Epithelial cell of prostate (primary cell): ENCODE measurements at regions not wholly inside any gene's neighbourhood (a gene's known extent, or its start where the extent isn't known, plus 50 kb on each side); places are given as distances from the start of the nearest gene placed in this dataset.

ENCODE experiments used
- DNase-seq: peaks from one replicate; pipeline ENCODE4 v3.0.0-alpha.2; 2011; ENCODE audit warnings: low read depth, low spot score
- H3K27ac ChIP-seq: fragments of 450-650 bp; 2 replicates; pipeline ENCODE4 v1.5.1; 2017; ENCODE audit warnings: mild to moderate bottlenecking

DNA sequence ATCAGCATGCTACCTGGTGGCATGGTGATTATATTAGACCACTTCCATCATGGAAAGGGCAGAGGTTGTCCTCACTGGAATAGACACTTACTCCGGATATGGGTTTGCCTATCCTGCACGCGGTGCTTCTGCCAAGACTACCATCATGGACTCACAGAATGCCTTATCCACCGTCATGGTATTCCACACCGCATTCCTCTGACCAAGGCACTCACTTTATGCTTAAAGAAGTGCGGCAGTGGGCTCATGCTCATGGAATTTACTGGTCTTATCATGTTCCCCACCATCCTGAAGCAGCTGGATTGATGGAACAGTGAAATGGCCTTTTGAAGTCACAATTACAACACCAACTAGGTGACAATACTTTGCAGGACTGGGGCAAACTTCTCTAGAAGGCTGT is 109.2 kb upstream of the DRD2 start:
- no peak for DNase-seq
- H3K27ac ChIP-seq = no peak overlapping the region

DNA sequence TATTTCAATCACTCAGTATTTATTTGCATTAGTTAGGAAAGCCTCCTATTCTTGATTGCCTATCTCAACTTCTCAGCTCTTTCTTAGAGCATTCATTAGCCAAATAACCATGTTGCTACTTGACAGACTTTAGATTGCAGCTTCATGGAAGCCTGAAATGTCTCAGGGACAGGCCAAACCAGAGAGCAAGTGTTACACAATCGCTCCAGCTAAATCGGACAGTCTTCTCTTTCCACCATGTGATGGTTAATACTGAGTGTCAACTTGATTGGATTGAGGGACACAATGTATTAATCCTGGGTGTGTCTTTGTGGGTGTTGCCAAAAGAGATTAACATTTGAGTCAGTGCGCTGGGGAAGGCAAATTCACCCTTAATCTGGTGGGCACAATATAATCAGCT is 106.5 kb upstream of the DRD2 start:
- no peak overlapping the region for H3K27ac ChIP-seq
- DNase-seq = no peak

DNA sequence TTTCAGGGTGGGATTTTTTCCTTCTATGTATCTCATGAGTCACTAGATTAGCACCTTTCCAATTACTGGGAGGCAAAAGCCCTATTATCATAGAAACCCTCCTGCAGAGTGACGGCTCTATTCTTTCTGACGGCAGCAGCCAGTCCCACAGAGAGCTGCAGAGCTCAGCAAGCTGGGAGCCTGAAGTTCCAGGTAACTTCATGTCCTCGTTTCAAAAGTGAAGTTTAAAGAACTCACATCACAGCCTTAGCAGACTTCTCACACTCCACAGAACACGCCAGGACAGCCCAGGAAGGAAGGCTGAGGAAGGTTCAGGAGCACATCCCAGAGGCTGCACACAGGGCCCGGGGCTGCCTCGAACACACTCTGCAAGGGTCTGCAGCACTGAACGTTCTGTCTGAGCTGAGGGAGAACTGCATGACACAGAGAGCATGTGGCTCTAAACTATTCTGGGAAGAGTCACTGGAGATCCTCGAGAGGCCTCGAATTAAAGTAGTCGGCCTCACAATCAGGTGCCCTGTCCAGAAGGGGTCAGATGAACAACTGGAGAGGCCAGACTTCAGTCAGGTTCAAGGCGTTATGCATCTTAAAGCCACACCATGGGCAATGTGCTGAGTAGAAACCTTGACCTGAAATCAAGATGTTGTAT is 104.2 kb upstream of the DRD2 start:
- H3K27ac ChIP-seq = no peak overlapping the region

DNA sequence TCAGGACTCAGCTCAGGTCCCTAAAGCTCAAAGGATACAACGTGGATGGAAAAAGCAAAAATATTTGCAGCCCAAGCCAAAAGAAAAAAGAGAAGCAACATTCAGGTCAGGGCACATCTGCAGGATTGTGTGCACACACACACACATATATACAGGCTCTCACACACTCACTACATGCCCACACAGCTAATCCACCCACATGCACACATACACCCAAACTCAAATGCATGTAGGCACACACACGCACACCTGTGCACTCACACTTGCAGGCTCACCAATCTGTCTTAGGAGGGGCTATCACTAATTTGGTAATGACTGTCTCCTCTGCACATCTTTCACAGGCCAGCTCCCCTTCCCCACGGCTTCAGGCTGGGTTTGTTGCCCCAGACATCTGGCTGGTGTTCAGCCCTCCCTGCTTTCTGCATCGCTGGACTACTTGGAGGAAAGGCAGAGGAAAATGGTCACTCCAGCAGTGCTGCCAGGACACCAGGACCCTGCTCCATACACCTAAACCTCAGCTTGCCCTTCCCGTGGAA is 103.6 kb upstream of the DRD2 start:
- H3K27ac ChIP-seq = no peak overlapping the region
- no peak for DNase-seq

More for the DNA sequence above, 104.2 kb upstream of the DRD2 start:
- DNase-seq = no peak

DNA sequence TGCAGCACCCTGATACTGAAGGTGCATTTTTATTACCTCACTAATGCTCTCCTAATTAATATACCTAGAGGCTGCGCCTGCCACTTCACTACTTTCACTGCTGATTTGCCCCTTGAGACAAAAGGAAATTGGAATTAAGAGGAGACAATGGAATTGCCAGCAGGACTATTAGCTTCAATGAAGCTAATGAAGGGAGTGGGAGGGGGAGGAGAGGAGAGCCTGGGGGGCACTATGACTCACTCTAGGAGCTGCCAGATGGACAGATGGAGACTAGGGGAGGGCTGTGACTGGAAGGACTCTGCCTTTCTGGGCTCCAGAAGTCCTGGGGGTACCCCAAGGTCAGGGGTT is 102.8 kb upstream of the DRD2 start:
- H3K27ac ChIP-seq = no peak overlapping the region
- no peak for DNase-seq

DNA sequence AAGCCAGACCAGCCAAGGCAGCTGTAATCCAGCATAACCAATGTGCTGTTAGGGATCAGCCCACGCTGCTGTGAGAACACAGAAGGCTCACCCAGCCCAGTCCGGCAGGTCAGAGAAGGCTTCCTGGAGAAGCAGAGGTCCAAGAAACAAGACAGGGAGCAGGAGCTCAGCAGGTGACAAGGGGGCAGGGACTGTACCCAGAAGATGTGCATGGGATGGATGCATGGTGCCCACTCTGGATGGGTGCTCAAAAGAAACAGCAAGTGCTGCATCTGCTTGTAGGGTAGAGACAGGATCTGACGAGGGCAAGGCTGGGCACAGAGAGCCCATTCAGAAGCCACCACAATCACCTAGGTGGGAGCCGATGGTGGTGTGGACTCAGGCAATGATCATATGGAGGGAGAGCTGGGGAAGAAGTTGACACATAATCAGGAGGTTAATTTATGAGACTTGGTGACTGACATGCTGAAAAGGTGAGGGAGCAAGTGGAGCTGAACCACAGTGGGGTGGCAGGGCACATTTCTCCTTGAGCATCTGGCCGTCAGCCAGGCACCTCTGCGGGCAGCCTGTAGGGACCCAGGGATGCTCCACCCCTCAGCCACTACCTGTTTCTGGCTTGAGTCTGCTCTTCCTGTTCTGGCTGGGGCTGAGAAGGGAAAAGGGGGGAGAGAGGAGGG is 102.3 kb upstream of the DRD2 start:
- no peak overlapping the region for H3K27ac ChIP-seq
- DNase-seq = no peak

DNA sequence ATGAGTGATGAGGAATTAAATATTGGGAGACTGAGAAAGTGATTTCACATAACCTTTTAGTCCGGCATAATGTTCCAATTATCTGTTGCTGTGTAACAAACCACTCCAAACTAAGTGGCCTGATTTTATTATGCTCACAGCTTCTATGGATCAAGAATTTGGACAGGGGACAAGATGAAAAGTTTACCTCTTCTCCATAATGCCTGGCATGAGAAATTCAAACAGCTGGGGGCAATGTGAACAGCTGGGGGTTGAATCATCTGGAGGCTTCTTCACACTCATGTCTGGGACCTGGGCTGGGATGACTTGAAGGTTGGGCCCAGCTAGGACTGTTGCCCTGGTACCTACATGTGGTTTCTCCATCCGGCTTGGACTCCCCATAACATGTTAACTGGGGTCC is 99.4 kb upstream of the DRD2 start:
- no peak for DNase-seq
- H3K27ac ChIP-seq = no peak overlapping the region

DNA sequence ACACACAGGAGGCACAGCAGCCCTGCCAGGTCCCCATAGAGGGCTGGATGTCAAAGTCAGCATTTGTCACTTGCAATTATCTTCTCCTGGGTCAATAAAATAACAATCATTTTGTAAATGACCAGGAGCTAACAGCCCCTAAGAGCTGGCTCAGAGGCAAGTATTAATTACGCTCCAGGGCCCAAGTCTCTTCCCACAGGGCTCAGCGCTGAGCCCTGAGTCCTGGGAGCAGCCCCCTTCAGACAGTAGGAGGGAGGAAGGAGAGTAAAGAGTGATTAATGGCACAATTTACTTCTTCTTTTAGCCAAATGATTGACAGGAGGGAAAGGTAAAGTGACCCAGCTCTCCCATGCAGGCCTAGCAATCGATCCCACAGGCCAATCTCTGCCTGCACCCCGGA is 99.0 kb upstream of the DRD2 start:
- H3K27ac ChIP-seq = no peak overlapping the region
- no peak for DNase-seq

DNA sequence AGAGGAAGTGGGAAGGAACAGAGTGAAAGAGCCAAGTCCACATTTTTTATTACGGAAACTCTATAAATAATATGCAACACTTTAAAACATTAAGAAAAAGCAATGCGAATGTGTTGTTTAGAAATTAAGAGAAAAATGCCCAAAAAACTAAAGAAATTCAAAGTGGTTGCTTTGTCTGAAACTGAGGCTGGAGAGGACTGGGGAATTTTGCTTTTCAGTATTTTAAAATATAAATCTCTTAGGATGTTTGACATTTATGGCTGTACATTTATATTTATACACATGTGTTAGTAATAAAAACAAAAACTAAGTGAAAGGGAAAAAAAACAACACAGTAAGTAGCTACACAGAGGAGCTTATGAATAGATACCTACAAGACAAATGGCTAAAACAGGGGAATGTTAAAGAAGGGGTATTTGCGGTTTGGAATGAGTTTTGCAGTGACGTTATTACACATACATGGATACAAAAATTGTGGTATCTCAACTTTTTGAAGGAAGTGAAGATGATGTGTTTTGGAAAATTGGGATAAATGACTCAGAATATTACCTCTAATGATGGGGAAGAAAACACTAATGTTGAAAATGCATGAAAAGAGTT is 97.0 kb upstream of the DRD2 start:
- H3K27ac ChIP-seq = no peak overlapping the region
- no peak for DNase-seq

DNA sequence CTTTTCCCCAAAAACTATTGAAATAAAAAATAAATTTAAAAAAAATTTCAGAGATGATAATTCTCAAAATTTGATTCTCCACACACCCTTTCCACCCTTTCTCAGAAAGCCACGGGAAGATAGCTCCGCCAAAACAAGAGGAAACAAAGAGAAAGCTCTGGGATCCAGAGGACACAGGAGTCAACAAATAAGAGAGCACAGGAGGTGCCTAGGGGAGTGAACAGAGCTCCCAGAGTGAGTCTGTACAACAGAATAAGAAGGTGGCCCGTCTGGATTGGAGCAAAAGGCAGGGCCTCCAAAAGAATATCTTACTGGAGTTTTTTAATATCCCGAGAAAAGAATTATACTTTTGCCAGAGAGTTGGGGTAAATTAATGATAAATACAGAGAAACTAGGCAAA is 96.3 kb upstream of the DRD2 start:
- no peak for DNase-seq
- no peak overlapping the region for H3K27ac ChIP-seq

DNA sequence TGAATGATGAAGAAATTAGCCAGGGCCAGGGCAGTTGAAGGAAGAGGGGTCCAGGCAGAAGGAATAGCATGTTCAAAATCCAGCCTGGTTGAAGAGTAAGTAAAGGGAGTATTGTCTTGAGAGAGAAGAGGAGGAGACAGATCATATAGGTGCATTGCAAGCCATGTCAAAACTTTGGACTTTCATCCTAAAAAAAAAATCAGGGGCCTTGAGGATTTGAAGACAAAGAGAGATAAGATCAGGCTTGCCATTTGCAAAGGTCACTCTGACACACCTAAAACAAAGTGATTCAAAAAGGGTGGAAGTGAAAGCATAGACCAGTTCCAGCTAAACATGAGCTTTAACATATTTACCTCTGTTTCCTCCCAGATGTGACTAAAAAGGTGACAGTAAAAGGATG is 95.7 kb upstream of the DRD2 start:
- no peak for DNase-seq

DNA sequence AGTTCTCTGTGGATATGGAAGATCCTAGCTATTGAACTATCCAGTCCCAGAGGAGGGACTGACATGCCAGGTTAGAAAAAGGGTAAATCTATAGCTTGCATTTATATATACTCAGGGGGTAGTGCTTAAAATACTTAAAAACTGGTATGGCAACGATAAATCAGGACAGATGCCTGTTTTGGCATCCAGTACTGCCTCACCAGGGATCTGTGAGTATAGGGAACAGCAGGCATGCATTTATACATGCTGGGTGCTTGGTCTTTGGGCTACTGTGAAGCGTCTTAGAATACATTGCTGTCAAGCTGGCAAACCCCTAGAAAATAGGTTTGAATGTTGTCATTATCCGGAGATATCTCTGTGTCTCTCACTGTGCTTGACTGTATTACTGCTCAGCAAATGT is 94.2 kb upstream of the DRD2 start:
- DNase-seq = no peak
- no peak overlapping the region for H3K27ac ChIP-seq

More for the DNA sequence above, 95.7 kb upstream of the DRD2 start:
- H3K27ac ChIP-seq = no peak overlapping the region

DNA sequence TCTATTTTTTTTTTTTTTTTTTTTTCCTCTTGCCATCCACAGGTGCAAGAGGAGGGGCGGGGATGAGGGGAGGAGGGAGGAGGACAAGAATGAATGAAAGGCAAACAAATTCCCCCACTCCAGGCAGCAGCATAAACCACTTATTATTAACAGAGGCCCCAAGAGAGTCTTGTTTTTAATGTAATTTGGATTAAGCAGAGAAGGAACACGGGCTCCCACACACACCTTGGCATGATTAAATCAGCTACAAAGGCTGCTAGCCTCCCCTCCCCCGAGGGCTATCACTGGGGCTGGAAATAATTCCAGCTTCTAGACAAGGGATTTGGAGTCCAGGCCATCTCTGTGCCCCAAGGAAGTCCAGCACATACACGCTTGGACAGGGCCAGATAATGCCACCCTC is 93.4 kb upstream of the DRD2 start:
- DNase-seq = no peak

DNA sequence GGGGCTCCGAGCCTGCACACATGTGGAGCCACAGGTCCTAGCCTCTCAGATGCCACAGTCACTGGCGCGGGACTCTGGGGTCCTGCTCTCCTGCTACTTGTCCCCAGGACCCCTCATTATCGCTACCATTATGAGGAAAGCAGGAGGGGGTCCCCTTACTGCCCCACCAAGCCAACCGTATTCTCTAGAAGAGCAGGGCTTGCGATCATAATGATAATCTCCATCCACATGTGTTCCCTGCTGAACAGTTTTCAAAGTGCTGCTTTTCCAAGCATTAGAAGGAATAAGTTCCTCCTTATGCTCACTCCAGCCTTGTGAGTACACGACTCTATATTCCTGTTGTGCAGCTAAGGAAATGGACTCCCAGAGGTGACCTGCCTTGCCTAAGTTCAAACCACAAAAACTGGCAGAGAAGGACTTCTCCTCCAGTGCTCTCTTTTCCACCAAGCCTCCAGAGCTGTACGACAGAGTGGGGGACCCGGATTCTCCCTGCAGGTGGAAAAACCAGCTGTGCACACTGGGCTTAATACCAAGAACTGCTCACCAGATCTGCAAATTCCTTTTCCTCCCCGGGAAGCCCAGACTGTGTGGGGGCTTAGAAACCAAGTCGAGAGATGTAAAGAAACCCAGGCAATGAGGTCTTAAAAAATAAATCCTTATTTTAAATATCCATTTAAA is 92.8 kb upstream of the DRD2 start:
- DNase-seq = no peak
- H3K27ac ChIP-seq = no peak overlapping the region

More for the DNA sequence above, 93.4 kb upstream of the DRD2 start:
- H3K27ac ChIP-seq = no peak overlapping the region

DNA sequence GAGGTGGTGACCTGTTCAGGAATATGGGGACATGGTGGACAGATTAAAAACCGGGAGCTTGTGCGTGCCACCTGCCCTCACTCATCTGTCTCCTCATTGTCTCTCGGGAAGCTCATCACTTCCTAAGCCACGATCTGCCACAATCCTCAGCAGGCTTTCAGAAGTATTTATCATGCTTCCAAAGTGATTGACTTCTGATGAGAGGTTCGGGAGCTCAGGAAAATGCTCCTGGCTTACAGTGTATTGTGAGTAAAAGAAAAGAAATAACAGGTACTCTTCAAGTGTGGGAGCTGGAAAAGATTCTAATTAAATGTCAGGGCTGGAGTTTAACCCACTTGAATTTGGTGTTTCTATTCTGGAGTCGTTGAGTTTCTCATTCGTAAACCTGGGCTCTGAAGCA is 91.9 kb upstream of the DRD2 start:
- no peak for DNase-seq
- no peak overlapping the region for H3K27ac ChIP-seq

DNA sequence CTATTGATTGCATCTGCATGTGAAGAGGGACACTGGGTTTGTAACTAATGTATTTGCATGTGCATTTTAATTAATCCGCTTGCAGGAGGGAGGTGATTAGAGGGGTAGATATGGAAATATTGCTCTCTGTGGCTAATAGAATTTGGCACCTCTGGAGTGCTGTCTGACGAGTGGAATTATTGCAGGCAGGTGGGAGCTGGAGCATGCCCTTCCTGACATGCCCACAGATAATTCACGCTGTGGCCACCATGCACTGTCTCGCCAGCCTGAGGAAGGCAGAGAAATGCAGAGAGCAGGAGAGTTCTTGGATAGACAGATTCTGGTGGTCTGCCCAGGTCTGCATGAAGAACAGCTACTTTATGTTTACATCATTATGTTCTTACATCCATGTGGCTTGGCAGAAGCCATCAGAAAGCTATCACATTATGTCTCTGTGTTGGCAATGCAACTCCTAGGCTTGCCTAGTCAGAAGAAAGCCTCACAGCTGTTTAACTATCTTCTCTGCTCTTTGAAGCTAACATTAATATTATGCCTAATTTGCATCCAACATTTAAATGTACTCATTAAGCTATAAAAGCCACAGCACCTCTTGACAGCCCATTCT is 89.4 kb upstream of the DRD2 start:
- no peak overlapping the region for H3K27ac ChIP-seq
- no peak for DNase-seq

DNA sequence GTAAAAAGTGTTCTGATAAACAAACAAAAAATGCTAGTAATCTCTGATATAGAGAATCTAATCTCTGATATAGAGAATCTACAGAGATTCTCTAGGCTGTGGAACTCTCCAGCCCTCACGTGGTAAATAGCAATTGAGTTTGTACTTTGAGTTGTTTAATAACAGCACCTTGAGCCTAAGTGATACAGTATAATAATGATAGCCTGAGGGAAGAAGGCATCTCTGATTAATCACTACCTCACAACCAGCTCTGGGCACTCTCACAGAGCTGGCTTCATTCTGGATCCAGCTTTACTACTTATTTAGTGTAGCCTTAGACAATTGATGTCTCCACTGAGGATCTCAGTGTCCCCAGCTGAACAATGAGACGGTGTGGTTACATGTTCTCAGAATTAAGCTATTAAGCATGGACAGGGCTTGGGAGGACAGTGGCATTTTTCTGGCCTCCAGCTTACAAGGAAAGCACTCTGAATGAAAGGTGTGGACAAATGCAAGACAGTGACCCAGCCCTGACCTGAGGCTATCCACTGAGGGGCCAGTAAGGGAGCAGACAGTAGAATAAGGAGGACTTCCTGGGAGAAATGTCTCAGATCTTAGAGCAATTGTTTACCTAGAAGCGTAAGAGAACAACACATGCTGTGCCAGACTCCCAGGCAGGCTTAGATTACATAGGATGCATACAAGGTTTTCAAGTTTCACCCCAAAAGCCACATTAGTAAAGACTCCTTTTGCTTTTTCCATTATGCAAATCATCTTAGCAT is 88.7 kb upstream of the DRD2 start:
- no peak overlapping the region for H3K27ac ChIP-seq
- DNase-seq = no peak

DNA sequence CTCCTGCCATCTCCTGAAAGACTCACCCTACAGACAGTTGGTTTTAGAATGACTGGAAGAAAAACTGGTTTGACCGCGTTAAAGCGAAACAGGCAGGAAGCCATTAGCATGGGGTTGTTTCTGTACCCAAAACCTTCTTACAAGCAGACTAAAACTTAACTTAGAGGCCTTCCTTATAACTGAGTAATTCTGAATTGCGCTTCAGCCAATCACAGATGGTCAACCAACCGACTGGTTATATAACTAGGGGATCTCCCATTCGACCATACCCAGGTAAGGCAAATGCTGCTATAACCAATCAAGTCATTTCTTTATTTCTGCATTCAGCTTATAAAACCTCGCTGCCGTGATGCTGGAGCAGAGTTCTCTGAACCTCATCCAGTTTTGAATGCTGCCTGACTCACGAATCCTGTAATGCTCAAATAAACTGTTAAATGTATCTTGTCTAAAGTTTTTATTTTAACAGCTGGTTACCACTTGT is 87.8 kb upstream of the DRD2 start:
- H3K27ac ChIP-seq = no peak overlapping the region
- no peak for DNase-seq

DNA sequence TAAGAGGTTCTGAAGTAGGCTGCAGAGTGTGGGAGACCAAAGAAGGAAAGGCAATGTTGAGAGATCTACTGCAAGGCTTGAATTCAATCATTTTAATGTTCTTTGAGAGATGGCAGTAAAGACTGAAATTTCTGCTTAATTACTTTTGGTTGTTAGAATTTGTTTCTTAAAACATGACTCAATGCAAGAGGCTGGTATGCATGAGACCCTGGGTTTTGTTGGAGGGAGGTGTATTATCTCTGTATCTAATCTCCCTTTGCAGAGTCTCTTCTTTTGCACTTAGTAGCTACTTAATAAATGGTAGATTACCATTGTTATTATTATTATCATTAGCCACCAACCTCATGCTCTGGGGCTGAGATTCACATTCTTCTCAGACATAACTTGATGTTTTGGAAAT is 87.4 kb upstream of the DRD2 start:
- no peak overlapping the region for H3K27ac ChIP-seq
- no peak for DNase-seq

DNA sequence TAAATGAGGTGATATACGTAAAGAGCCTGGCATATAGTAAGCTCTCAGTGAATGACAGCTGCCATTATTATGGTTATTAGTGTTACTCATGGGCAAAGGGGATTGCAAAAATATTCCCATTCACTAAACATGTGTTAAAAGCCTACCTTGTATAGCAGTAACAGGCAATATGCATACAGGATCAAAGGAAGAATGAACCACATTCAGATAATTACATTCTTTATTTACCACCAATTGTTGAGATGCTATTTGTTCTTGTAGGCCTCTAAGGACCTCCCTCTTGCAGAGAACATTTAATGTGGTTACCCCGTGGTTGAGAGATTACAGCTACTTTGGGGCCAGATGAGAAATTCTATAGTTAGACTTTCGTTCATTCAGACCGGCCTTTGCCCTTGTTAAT is 82.7 kb upstream of the DRD2 start:
- H3K27ac ChIP-seq = no peak overlapping the region
- DNase-seq = no peak
